ENCODE measurements at regions not wholly inside any gene's neighbourhood (a gene's known extent, or its start where the extent isn't known, plus 50 kb on each side); places are given as distances from the start of the nearest gene placed in this dataset.

GRCh38 chr3:182514236-182514964 lies 278.9 kb upstream of the ATP11B start:
- TF ChIP-seq CTCF (IDR thresholded peaks at IDR 0.05) (no peak), POLR2A (IDR thresholded peaks at IDR 0.05) (no peak)

All from body of pancreas (tissue), 4 donors.